HFF-Myc (cell line): ENCODE measurements at regions not wholly inside any gene's neighbourhood (a gene's known extent, or its start where the extent isn't known, plus 50 kb on each side); places are given as distances from the start of the nearest gene placed in this dataset.
"Not testable (repeated sequence)": the region's sequence is repeated elsewhere in the genome, so short reads cannot be mapped to it uniquely, and the experiment has no call there.

ENCODE experiments used
- DNase-seq: peaks from one replicate; pipeline ENCODE4 v3.0.0-alpha.2; 2011; ENCODE audit warnings: low read depth; ENCODE audit errors: extremely low read depth
- H3K4me3 ChIP-seq: replicated peaks from 2 replicates; pipeline ENCODE4 v1.5.1; 2011; ENCODE audit warnings: low read depth, mild to moderate bottlenecking, control low read depth, low read length
- TF ChIP-seq, protein P1 (sequence below): IDR thresholded peaks from 2 replicates; pipeline ENCODE4 v1.5.1; 2012; ENCODE audit warnings: mild to moderate bottlenecking, low read depth, low read length, control low read depth; ENCODE audit errors: missing control alignments

DNA sequence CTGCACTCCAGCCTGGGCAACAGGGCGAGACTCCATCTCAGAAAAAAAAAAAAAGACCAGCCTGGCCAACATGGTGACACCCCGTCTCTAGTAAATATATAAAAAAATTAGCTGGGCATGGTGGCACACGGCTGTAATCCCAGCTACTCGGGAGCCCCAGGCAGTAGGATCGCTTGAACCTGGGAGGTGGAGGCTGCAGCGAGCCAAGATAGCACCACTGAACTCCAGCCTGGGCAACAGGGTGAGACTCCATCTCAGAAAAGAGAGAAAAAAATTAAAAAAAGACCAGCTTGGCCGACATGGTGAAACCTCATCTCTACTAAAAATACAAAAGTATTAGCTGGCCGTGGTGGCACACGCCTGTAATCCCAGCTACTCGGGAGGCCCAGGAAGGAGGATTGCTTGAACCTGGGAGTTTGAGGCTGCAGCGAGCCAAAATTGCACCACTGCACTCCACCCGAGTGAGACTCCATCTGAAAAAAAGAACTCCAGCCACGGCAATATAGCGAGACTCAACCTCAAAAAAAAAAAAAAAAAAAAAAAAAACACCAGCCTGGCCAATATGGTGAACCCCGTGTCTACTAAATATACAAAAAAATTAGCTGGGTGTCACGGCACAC lies 346.1 kb upstream of the PLGLB2 start:
- TF ChIP-seq, protein P1, sequence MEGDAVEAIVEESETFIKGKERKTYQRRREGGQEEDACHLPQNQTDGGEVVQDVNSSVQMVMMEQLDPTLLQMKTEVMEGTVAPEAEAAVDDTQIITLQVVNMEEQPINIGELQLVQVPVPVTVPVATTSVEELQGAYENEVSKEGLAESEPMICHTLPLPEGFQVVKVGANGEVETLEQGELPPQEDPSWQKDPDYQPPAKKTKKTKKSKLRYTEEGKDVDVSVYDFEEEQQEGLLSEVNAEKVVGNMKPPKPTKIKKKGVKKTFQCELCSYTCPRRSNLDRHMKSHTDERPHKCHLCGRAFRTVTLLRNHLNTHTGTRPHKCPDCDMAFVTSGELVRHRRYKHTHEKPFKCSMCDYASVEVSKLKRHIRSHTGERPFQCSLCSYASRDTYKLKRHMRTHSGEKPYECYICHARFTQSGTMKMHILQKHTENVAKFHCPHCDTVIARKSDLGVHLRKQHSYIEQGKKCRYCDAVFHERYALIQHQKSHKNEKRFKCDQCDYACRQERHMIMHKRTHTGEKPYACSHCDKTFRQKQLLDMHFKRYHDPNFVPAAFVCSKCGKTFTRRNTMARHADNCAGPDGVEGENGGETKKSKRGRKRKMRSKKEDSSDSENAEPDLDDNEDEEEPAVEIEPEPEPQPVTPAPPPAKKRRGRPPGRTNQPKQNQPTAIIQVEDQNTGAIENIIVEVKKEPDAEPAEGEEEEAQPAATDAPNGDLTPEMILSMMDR = no peak
- no peak overlapping the region for H3K4me3 ChIP-seq
- no peak for DNase-seq

DNA sequence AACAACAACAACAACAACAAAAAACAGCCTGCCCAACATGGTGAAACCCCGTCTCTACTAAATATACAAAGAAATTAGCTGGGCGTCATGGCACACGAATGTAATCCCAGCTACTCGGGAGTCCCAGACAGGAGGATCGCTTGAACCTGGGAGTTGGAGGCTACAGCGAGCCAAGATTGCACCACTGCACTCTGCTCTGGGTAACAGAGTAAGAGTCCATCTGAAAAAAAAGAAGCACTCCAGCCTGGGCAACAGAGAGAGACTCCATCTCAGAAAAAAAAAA lies 344.1 kb upstream of the PLGLB2 start:
- no peak overlapping the region for H3K4me3 ChIP-seq
- DNase-seq = no peak
- TF ChIP-seq, protein P1 = no peak

DNA sequence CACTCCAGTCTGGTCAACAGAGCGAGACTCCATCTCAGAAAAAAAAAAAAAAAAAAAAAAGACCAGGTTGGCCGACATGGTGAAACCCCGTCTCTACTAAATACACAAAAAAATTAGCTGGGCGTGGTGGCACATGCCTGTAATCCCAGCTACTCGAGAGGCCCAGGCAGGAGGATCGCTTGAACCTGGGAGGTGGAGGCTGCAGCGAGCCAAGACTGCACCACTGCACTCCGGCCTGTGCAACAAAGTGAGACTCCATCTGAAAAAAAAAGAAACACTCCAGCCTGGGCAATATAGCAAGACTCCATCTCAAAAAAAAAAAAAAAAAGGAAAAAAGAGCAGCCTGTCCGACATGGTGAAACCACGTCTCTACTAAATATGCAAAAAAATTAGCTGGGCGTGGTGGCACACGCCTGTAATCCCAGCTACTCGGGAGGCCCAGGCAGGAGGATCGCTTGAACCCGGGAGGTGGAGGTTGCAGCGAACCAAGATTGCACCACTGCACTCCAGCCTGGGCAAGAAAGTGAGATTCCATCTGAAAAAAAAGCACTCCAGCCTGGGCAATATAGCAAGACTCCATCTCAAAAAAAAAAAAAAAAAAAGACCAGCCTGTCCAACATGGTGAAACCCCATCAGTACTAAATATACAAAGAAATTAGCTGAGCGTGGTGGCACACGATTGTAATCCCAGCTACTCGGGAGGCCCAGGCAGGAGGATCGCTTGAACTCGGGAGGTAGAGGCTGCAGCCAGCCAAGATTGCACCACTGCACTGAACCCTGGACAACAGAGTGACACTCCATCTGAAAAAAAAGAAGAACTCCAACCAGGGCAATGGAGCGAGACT lies 343.3 kb upstream of the PLGLB2 start:
- not testable (repeated sequence) for DNase-seq, H3K4me3 ChIP-seq

DNA sequence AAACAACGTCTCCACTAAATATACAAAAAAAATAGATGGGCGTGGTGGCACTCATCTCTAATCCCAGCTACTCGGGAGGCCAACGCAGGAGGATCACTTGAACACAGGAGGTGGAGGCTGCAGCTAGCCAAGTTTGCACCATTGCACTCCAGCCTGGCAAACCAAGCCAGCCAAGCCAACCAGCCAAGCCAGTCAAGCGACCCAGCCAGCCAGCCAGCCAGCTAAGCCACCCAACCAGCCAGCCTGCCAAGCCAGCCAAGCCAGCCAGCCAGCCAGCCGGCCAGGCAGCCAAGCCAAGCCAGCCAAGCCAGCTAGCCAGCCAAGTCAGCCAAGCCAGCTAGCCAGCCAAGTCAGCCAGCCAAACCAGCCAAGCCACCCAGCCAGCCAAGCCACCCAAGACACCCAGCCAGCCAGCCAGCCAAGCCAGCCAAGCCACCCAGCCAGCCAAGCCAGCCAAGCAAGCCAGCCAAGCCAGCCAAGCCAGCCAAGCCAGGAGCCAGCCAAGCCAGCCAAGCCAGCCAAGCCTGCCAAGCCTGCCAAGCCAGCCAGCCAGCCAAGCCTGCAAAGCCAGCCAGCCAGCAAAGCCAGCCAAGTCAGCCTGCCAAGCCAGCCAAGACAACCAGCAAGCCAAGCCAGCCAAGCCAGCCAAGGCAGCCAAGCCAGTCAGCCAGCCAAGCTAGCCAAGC lies 342.2 kb upstream of the PLGLB2 start:
- not testable (repeated sequence) for DNase-seq, H3K4me3 ChIP-seq

DNA sequence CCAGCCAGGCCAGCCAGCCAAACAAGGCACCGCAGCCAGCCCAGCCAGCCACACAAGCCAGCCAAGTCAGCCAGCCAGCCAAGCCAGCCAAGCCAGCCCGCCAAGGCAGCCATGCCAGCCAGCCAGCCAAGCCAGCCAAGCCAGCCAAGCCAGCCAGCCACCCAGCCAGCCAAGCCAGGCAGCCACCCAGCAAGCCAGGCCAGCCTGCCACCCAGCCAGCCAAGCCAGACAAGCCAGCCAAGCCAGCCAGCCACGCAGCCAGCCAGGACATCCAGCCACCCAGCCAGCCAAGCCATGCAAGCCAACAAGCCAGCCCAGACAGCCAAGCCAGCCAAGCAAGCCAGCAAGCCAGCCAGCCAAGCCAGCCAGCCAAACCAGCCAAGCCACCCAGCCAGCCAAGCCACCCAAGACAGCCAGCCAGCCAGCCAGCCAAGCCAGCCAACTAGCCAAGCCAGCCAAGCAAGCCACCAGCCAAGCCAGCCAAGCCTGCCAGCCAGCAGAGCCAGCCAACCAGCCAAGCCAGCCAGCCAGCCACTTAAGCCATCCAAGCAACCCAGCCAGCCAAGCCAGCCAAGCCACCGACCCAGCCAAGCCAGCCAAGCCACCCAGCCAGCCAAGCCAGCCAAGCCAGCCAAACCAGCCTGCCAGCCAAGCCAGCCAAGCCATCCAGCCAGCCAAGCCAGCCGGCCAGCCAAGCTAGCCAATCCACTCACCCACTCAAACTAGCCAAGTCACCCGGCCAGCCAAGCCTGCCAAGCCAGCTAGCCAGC lies 341.3 kb upstream of the PLGLB2 start:
- H3K4me3 ChIP-seq = not testable (repeated sequence)

DNA sequence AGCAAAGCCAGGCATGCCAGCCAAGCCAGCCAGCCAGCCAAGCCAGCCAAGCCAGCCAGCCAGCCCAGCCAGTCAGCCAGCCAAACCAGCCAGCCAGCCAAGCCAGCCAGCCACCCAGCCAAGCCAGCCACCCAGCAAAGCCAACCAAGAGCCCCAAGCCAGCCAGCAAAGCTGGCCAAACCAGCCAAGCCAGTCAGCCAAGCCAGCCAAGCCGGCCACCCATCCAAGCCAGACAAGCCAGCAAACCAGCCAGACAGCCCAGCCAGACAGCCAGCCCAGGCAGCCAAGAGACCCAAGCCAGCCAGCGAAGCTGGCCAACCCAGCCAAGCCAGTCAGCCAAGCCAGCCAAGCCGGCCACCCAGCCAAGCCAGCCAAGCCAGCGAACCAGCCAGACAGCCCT lies 338.3 kb upstream of the PLGLB2 start:
- H3K4me3 ChIP-seq, DNase-seq: not testable (repeated sequence)

More for the DNA sequence above, 341.3 kb upstream of the PLGLB2 start:
- DNase-seq = not testable (repeated sequence)

DNA sequence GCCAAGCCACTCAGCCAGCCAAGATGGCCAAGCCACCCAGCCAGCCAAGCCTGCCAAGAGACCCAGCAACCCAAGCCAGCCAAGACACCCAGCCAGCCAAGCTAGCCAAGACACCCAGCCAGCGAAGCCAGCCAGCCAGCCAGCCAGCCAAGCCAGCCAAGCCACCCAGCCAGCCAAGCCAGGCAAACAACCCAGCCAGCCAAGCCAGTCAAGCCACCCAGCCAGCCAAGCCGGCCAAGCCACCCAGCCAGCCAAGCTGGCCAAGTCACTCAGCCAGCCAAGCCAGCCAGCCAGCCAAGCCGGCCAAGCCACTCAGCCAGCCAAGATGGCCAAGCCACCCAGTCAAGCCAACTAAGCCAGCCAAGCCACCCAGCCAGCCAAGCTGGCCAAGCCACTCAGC lies 337.5 kb upstream of the PLGLB2 start:
- H3K4me3 ChIP-seq, DNase-seq: not testable (repeated sequence)

DNA sequence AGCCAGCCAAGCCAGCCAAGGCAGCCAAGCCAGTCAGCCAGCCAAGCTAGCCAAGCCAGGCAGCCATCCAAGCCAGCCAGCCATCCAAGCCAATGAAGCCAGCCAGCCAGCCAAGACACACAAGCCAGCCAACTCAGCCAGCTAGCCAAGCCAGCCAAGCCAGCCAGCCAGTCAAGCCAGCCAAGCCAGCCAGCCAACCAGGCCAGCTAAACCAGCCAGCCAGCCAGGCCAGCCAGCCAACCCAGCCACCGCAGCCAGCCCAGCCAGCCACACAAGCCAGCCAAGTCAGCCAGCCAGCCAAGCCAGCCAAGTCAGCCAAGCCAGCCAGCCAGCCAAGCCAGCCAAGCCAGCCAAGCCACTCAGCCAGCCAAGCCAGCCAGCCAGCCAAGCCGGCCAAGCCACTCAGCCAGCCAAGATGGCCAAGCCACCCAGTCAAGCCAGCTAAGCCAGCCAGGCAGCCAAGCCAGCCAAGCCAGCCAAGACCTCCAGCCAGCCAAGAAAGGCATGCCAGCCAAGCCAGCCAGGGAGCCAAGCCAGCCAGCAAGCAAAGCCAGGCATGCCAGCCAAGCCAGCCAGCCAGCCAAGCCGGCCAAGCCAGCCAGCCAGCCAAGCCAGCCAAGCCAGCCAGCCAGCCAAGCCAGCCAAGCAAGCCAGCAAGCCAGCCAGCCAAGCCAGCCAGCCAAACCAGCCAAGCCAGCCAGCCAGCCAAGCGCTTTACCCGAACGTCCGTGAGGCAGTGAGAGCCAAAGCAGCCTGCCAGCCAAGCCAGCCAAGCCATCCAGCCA lies 335.7 kb upstream of the PLGLB2 start:
- not testable (repeated sequence) for H3K4me3 ChIP-seq, DNase-seq

DNA sequence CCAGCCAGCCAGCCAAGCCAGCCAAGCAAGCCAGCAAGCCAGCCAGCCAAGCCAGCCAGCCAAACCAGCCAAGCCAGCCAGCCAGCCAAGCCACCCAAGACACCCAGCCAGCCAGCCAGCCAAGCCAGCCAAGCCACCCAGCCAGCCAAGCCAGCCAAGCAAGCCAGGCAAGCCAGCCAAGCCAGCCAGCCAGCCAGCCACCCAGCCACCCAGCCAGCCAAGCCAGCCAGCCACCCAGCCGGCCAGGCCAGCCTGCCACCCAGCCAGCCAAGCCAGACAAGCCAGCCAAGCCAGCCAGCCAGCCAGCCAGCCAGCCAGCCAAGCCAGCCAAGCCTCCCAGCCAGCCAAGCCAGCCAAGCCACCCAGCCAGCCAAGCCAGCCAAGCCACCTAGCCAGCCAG lies 333.6 kb upstream of the PLGLB2 start:
- not testable (repeated sequence) for H3K4me3 ChIP-seq, DNase-seq

DNA sequence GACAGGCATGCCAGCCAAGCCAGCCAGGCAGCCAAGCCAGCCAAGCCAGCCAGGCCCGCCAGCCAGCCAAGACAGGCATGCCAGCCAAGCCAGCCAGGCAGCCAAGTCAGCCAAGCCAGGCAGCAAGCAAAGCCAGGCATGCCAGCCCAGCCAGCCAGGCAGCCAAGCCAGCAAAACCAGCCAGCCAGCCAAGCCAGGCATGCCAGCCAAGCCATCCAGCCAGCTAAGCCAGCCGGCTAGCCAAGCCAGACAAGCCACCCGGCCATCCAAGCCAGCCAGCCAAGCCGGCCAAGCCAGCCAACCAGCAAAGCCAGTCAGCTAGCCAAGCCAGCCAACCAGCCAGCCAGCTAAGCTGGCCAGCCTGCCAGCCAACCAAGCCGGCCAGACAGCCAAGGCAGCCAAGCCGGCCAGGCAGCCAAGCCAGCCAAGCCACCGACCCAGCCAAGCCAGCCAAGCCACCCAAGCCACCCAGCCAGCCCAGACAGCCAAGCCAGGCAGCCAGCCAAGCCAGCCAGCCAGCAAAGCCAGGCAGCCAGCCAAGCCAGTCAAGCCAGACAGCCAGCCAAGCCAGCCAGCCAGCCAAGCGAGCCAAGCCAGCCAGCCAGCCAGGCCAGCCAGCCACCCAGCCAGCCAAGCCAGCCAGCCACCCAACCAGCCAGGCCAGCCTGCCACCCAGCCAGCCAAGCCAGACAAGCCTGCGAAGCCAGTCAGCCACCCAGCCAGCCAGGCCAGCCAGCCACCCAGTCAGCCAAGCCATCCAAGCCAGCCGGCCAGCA lies 332.9 kb upstream of the PLGLB2 start:
- DNase-seq, H3K4me3 ChIP-seq: not testable (repeated sequence)

DNA sequence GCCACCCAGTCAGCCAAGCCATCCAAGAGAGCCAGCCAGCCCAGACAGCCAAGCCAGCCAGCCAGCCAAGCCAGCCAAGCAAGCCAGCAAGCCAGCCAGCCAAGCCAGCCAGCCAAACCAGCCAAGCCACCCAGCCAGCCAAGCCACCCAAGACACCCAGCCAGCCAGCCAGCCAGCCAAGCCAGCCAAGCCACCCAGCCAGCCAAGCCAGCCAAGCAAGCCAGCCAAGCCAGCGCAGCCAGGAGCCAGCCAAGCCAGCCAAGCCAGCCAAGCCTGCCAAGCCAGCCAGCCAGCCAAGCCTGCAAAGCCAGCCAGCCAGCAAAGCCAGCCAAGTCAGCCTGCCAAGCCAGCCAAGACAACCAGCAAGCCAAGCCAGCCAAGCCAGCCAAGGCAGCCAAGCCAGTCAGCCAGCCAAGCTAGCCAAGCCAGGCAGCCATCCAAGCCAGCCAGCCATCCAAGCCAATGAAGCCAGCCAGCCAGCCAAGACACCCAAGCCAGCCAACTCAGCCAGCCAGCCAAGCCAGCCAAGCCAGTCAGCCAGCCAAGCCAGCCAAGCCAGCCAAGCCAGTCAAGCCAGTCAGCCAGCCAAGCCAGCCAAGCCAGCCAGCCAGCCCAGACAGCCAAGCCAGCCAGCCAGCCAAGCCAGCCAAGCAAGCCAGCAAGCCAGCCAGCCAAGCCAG lies 332.2 kb upstream of the PLGLB2 start:
- not testable (repeated sequence) for DNase-seq, H3K4me3 ChIP-seq

DNA sequence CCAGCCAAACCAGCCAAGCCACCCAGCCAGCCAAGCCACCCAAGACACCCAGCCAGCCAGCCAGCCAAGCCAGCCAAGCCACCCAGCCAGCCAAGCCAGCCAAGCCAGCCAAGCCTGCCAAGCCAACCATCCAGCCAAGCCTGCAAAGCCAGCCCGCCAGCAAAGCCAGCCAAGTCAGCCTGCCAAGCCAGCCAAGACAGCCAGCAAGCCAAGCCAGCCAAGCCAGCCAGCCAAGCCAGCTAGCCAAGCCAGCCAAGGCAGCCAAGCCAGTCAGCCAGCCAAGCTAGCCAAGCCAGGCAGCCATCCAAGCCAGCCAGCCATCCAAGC lies 331.7 kb upstream of the PLGLB2 start:
- not testable (repeated sequence) for H3K4me3 ChIP-seq, DNase-seq

DNA sequence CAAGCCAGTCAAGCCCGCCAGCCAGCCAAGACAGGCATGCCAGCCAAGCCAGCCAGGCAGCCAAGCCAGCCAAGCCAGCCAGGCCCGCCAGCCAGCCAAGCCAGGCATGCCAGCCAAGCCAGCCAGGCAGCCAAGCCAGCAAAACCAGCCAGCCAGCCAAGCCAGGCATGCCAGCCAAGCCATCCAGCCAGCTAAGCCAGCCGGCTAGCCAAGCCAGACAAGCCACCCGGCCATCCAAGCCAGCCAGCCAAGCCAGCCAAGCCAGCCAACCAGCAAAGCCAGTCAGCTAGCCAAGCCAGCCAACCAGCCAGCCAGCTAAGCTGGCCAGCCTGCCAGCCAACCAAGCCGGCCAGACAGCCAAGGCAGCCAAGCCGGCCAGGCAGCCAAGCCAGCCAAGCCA lies 330.7 kb upstream of the PLGLB2 start:
- not testable (repeated sequence) for H3K4me3 ChIP-seq, DNase-seq
